NCI-H146 treated with DMSO at 0.1 percent for 48 hours (cell line): ENCODE measurements at regions not wholly inside any gene's neighbourhood (a gene's known extent, or its start where the extent isn't known, plus 50 kb on each side); places are given as distances from the start of the nearest gene placed in this dataset.

Experiments
- DNase-seq: peaks from one replicate; lab custom pipeline; 2025; ENCODE audit not compliant: unreplicated experiment; lab: John Stamatoyannopoulos, UW

- no peak for DNase-seq
Measured at GRCh38 chr15:77798151-77798835, 165.6 kb upstream of the LINGO1 start.

- DNase-seq = no peak
Measured at GRCh38 chr15:77797270-77797669, 164.6 kb upstream of the LINGO1 start.

GRCh38 chr15:77796046-77796729 lies 163.5 kb upstream of the LINGO1 start:
- no peak for DNase-seq

- no peak for DNase-seq
Measured at GRCh38 chr15:77795446-77795845, 162.7 kb upstream of the LINGO1 start.

- no peak for DNase-seq
Measured at GRCh38 chr15:77791941-77792340, 159.2 kb upstream of the LINGO1 start.

DNA sequence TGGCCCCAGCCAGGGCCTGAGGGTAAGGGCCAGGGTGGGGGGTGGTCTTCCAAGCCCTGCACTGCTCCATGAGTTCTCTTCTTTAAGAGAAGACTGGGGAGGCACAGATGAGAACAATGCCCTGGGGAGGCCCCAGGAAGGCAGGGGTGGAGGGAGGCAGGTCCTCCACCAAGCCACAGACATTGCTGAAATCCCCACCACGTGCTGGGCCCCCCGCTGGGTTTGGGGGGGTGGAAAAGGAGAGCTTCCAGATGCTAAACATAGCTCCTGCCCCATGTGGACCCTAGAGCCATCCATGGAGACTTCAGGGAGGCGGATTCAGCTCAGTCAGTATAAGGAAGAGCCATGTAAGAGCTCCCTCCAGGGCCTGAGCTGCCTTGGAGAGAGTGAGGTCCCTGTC lies 157.8 kb upstream of the LINGO1 start:
- DNase-seq = no peak

DNA sequence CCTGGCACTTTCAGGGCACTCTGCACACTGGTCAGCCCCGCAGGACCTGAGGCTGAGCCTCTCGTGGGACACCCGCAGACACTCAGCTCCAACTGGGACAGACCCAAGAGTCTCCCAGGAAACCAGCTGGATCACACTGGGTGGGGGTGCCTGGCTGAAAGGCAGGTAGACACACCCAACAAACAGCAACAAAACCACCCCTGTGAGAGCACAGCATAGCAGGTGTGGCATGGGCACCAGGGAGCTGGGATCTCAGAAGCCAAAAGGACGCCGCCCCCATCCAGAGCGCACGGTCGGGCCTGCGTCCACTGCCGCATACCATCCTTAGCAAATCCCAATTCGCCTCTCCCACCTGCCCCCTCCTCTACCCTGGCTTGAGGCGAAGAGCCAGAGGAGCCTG lies 154.2 kb upstream of the LINGO1 start:
- DNase-seq = no peak

DNA sequence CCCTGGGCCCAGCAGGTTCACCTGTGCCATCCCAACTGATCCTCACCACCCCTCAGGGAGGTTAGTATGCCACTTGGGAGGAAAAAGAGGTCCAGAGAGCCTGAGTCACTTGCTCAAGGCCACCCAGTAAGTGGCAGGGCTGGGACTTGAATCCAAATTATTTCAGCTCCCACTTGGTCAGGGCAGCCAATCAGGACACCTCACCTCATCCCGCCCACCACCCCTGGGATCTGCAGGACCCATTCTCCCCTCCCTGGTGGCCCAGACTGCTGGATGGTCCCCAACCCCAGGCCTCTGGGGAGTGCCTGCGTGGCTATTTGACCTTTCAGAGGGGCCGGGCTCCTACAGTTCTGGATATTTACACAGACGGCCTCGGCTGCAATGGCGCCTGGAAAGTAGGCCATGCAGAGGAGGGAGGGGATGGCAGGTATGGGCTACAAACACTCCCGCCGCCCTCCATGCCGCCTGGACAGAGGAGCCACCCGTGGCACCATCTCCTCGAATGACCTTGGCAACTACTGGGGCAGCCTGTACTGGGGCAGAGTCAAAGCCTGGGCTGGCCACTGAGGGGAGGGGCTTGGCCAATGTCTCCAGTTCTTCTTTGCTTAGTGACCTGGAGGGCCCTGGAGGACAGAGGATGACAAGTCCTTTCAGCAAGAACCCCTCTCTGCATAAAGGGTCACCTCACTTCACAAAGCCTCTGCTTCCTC lies 153.6 kb upstream of the LINGO1 start:
- DNase-seq = no peak

DNA sequence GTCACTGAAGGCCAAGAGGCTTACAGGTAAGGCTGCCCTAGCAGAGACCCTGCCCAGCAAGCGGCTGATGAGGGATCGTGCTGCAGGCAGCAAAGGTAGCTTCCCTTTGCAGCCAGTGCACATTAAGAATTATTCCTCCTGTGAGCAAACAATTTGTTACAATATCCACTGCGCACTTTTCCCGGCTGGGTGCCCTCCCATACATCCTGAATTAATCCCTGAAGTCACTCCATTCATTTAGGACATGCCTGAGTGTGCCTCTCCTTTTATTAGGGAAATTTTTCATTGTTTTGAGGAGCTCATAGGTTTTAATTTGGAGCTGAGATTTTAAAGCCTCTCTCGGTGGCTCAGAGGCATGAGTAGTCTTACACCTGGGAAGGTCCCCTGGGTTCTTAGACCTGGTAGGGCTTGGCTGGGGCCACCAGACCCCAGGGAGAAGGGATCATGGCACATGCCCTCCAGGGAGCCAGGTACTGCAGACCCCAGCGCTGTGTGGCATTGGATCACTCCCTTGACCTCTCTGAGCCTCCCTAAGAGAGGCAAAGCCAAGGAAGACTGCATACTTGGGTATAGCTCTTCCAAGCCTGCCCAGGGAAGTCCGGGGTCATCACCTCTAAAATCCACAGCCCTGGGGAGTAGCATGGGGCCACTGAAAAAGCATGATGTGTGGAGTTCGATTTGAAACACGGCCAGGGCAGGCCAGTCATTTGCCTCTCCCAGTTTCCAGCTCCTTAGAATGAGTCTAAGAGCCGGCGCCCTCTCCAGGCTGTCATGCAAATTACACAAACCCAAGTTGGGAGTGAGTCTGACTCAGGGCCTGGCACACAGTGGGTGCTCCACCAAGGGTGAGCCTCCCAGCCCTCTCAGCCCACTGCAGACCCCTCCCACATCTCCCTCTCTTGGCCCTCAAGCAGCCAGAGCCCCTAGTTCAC lies 151.9 kb upstream of the LINGO1 start:
- DNase-seq = peak; percentile 65

DNA sequence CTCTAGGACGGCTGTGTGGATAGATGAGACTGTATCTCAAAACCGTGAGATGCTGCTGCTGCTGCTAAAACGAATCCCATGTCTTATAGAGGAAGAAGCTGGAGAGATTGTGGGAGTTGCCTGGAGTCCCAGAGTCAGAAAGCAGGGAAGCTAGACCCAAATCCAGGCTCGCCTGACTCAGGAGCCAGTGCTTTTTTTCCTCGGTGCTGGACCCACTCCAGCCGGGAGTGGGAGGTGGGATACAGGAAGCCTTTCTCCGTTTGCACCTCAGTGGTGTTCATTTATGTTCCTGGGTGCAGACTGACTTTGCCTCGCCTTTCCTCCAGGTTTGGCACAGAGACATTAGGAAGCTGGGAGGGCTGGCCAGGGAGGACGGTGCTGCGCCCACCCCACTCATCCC lies 150.9 kb upstream of the LINGO1 start:
- DNase-seq = no peak

DNA sequence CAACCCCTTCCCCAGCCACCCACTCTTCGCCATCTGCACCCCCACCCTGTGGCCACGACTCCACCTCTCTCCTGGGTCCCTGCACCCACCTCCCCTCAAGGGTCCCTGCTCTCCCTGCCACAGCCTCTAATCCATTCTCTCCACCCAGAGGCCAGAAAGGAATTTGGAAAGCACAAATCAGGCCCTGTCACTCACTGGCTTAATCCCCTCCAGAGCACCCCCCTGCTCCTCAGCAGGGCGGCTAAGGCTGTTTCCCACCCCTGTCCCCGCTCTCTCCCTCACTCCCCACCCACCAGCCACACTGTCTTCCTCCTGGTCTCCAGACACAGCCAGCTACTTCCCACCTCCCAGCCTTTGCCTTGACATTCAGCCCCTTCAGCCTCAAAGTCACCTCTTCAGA lies 150.0 kb upstream of the LINGO1 start:
- DNase-seq = no peak

- DNase-seq = no peak
Measured at GRCh38 chr15:77781946-77782240, 149.2 kb upstream of the LINGO1 start.

- no peak for DNase-seq
Measured at GRCh38 chr15:77781151-77781945, 148.6 kb upstream of the LINGO1 start.

DNA sequence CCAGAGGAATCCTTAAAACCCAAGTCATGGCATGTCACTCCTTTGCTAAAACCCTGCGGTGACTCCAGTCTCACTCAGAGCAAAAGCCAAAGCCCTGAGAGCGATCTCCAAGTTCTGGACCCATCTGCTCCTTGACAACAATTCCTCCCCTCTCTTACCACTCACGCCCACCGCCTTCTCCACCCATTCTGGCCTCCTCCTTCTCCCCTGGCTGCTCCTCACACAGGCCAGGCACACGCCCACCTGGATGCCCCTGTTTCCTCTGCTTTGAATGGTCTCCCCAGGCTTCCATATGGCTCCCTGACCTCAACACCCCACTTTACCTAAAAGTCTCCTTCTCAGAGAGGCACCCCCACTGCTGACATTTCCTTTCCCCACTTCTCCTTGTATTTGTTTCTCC lies 146.1 kb upstream of the LINGO1 start:
- DNase-seq = no peak

DNA sequence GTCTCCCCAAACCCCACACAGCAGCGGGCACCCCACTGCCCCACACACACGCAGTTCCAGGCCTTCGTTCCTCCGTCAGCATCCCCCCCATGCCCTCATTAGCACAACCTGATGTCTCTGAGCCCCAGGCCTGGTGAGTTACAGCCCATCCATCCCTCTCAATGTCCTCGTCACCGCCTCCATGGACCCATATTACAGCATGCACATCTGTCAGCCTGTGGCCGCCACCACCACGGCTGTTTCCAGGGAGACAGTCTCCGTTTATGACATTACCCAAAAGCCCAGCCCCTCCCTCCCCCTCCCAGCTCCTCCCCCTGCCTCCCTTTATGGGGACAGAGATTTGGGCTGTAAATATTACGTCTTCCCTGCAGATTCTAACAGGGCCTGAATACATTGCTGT lies 143.1 kb upstream of the LINGO1 start:
- no peak for DNase-seq

DNA sequence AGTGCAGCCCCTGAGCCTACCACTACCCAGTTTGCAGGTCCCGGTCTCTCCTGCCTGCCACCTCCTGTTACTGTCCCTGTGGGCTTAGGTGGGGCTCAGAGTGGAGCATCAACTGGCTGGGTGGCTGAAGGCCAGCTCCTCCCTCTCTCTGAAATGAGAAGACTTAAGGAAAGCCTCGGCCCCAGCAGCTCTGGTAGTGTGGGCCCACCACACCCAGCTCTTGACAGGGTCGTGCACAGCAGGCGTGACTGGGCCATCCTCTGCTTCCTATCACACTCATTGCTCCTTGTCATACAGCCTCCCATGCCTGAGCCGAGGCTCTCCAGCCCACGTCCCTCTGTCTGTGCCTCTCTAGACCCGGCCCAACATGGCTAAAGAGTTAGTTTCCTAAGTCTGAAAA lies 142.7 kb upstream of the LINGO1 start:
- DNase-seq = no peak

GRCh38 chr15:77774350-77774749 lies 141.6 kb upstream of the LINGO1 start:
- DNase-seq = no peak

- no peak for DNase-seq
Measured at GRCh38 chr15:77773903-77774302, 141.2 kb upstream of the LINGO1 start.

GRCh38 chr15:77772641-77773402 lies 140.1 kb upstream of the LINGO1 start:
- DNase-seq = no peak

- no peak for DNase-seq
Measured at GRCh38 chr15:77771616-77772015, 138.9 kb upstream of the LINGO1 start.
